A549 (cell line): ENCODE measurements at regions not wholly inside any gene's neighbourhood (a gene's known extent, or its start where the extent isn't known, plus 50 kb on each side); places are given as distances from the start of the nearest gene placed in this dataset.
"Not testable (repeated sequence)": the region's sequence is repeated elsewhere in the genome, so short reads cannot be mapped to it uniquely, and the experiment has no call there.

ENCODE experiments used
- BHLHE40 ChIP-seq: IDR thresholded peaks from 2 replicates; pipeline ENCODE4 v1.6.1; 2012; ENCODE audit warnings: low read depth, low read length, inconsistent platforms
- CHD4 ChIP-seq: fragments of 200-600 bp; sonication (generic); IDR thresholded peaks from 2 replicates; pipeline ENCODE4 v1.6.1; 2016; ENCODE audit warnings: antibody characterized with exemption, mild to moderate bottlenecking, borderline replicate concordance
- CTCF ChIP-seq: fragments of >200 bp; sonication (Bioruptor Twin); formaldehyde crosslinking; IDR thresholded peaks from 3 replicates; pipeline ENCODE4 v1.5.1; 2016
- HOXA7 ChIP-seq: fragments of 250-450 bp; sonication (Bioruptor Pico); IDR thresholded peaks from 2 replicates; pipeline ENCODE4 v1.5.0; 2020; ENCODE audit warnings: mild to moderate bottlenecking, moderate library complexity
- JUNB ChIP-seq: fragments of >200 bp; sonication (Bioruptor Twin); formaldehyde crosslinking; IDR thresholded peaks from 2 replicates; pipeline ENCODE4 v1.6.1; 2016
- MAFK ChIP-seq: fragments of 450-650 bp; IDR thresholded peaks from 2 replicates; pipeline ENCODE4 v1.6.1; 2014; ENCODE audit not compliant: partially characterized antibody
- POLR2A ChIP-seq: IDR thresholded peaks from 2 replicates; pipeline ENCODE4 v1.6.1; 2012; ENCODE audit warnings: mild to moderate bottlenecking, low read length
- POLR2AphosphoS2 ChIP-seq: conservative IDR thresholded peaks from 2 replicates; pipeline ENCODE4 v1.6.1; 2012; ENCODE audit warnings: low read length, improper control_type of control experiment, inconsistent platforms
- RAD21 ChIP-seq, 2 experiments: fragments of >200 bp in 1 of 2; sonication (Bioruptor Twin) in 1 of 2; formaldehyde crosslinking in 1 of 2; IDR thresholded peaks in 1 of 2; conservative IDR thresholded peaks in 1 of 2; 2 replicates in 1 of 2; 3 replicates in 1 of 2; pipeline ENCODE4 v1.6.1; 2012 to 2018; ENCODE audit warnings: inconsistent platforms in 1 of 2
- TP53 ChIP-seq: fragments of 250-450 bp; sonication (Bioruptor Pico); IDR thresholded peaks from 2 replicates; pipeline ENCODE4 v1.5.0; 2021; ENCODE audit warnings: mild to moderate bottlenecking, moderate library complexity
- ZC3H11A ChIP-seq: fragments of 450-650 bp; IDR thresholded peaks from 2 replicates; pipeline ENCODE4 v1.6.1; 2014; ENCODE audit warnings: antibody characterized with exemption, mild to moderate bottlenecking

GRCh38 chr3:87486635-87487034, 210.3 kb upstream of the POU1F1 start:
- not testable (repeated sequence) for TF ChIP-seq HOXA7 (CRISPR knock-in tag); ZC3H11A; MAFK; POLR2AphosphoS2; BHLHE40; CTCF; RAD21 (conservative IDR thresholded peaks at IDR 0.05 in 1 of 2, IDR thresholded peaks at IDR 0.05 in 1 of 2); TP53; CHD4; JUNB; POLR2A
